ENCODE measurements at regions not wholly inside any gene's neighbourhood (a gene's known extent, or its start where the extent isn't known, plus 50 kb on each side); places are given as distances from the start of the nearest gene placed in this dataset.

- no peak for DNase-seq (ENCODE audit: low spot score in 2 of 2)
- no peak overlapping the region for H3K4me3 ChIP-seq (ENCODE audit: low read depth, poor library complexity, severe bottlenecking)
- intact Hi-C loops (cut with DNase I; ENCODE audit: low total_unique reads), result no loop called here
- no peak for TF ChIP-seq CTCF (IDR thresholded peaks at IDR 0.05)
- no peak for TF ChIP-seq POLR2A (IDR thresholded peaks at IDR 0.05)
- 37 to 45% methylated on average over 11 of the region's 11 CpGs for WGBS, 2 donors
Measured at GRCh38 chr5:2658447-2658846, 93.0 kb downstream of the IRX2 start.

GRCh38 chr5:2657151-2657550, 94.3 kb downstream of the IRX2 start:
- intact Hi-C loops (cut with DNase I; ENCODE audit: low total_unique reads), result no loop called here
- 92 to 94% methylated on average over 13 of the region's 13 CpGs for WGBS, 2 donors
- DNase-seq (ENCODE audit: low spot score in 2 of 2), result no peak
- no peak overlapping the region for H3K4me3 ChIP-seq (ENCODE audit: low read depth, poor library complexity, severe bottlenecking)
- TF ChIP-seq POLR2A (IDR thresholded peaks at IDR 0.05), result no peak
- TF ChIP-seq CTCF (IDR thresholded peaks at IDR 0.05), result no peak

- DNase-seq (ENCODE audit: low spot score in 2 of 2), result no peak
- TF ChIP-seq POLR2A (IDR thresholded peaks at IDR 0.05), result no peak
- no peak for TF ChIP-seq CTCF (IDR thresholded peaks at IDR 0.05)
- 17 to 27% methylated on average over 11 of the region's 11 CpGs for WGBS, 2 donors
- intact Hi-C loops (cut with DNase I; ENCODE audit: low total_unique reads), result no loop called here
- H3K4me3 ChIP-seq (ENCODE audit: low read depth, poor library complexity, severe bottlenecking), result no peak overlapping the region
Measured at GRCh38 chr5:2656206-2656605, 95.3 kb downstream of the IRX2 start.

- 63 to 82% methylated on average over 7 of the region's 7 CpGs for WGBS, 2 donors
- TF ChIP-seq POLR2A (IDR thresholded peaks at IDR 0.05) (no peak), CTCF (IDR thresholded peaks at IDR 0.05) (no peak)
- no peak overlapping the region for H3K4me3 ChIP-seq (ENCODE audit: low read depth, poor library complexity, severe bottlenecking)
- no peak for DNase-seq (ENCODE audit: low spot score in 2 of 2)
- intact Hi-C loops (cut with DNase I; ENCODE audit: low total_unique reads), result no loop called here
Measured at GRCh38 chr5:2653991-2654390, 97.5 kb downstream of the IRX2 start.

GRCh38 chr5:2651116-2651515, 100.4 kb downstream of the IRX2 start:
- no peak for DNase-seq (ENCODE audit: low spot score in 2 of 2)
- no peak overlapping the region for H3K4me3 ChIP-seq (ENCODE audit: low read depth, poor library complexity, severe bottlenecking)
- intact Hi-C loops (cut with DNase I; ENCODE audit: low total_unique reads), result no loop called here
- WGBS, 2 donors, result 72 to 81% methylated on average over 4 of the region's 4 CpGs
- no peak for TF ChIP-seq POLR2A (IDR thresholded peaks at IDR 0.05)
- TF ChIP-seq CTCF (IDR thresholded peaks at IDR 0.05), result no peak

- WGBS, 2 donors, result 74 to 76% methylated on average over 27 of the region's 27 CpGs
- intact Hi-C loops (cut with DNase I; ENCODE audit: low total_unique reads), result no loop called here
- no peak overlapping the region for H3K4me3 ChIP-seq (ENCODE audit: low read depth, poor library complexity, severe bottlenecking)
- DNase-seq (ENCODE audit: low spot score in 2 of 2), result no peak
- TF ChIP-seq POLR2A (IDR thresholded peaks at IDR 0.05) (no peak), CTCF (IDR thresholded peaks at IDR 0.05) (no peak)
Measured at GRCh38 chr5:2642684-2643345, 108.7 kb downstream of the IRX2 start.

All from lower leg skin (tissue), 4 donors.